ENCODE measurements at regions not wholly inside any gene's neighbourhood (a gene's known extent, or its start where the extent isn't known, plus 50 kb on each side); places are given as distances from the start of the nearest gene placed in this dataset.

- TF ChIP-seq CTCF (IDR thresholded peaks at IDR 0.05; ENCODE audit: poor library complexity, severe bottlenecking) (no peak), EP300 (conservative IDR thresholded peaks at IDR 0.05; ENCODE audit: poor library complexity, severe bottlenecking) (no peak), POLR2AphosphoS5 (IDR thresholded peaks at IDR 0.05) (no peak)
- TF ChIP-seq, protein P1, sequence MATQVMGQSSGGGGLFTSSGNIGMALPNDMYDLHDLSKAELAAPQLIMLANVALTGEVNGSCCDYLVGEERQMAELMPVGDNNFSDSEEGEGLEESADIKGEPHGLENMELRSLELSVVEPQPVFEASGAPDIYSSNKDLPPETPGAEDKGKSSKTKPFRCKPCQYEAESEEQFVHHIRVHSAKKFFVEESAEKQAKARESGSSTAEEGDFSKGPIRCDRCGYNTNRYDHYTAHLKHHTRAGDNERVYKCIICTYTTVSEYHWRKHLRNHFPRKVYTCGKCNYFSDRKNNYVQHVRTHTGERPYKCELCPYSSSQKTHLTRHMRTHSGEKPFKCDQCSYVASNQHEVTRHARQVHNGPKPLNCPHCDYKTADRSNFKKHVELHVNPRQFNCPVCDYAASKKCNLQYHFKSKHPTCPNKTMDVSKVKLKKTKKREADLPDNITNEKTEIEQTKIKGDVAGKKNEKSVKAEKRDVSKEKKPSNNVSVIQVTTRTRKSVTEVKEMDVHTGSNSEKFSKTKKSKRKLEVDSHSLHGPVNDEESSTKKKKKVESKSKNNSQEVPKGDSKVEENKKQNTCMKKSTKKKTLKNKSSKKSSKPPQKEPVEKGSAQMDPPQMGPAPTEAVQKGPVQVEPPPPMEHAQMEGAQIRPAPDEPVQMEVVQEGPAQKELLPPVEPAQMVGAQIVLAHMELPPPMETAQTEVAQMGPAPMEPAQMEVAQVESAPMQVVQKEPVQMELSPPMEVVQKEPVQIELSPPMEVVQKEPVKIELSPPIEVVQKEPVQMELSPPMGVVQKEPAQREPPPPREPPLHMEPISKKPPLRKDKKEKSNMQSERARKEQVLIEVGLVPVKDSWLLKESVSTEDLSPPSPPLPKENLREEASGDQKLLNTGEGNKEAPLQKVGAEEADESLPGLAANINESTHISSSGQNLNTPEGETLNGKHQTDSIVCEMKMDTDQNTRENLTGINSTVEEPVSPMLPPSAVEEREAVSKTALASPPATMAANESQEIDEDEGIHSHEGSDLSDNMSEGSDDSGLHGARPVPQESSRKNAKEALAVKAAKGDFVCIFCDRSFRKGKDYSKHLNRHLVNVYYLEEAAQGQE (IDR thresholded peaks at IDR 0.05; ENCODE audit: borderline replicate concordance), result no peak
These were observed 106.1 kb upstream of the FLRT2 start for GRCh38 chr14:85423889-85424288.
